PFSK-1 (cell line): ENCODE measurements at regions not wholly inside any gene's neighbourhood (a gene's known extent, or its start where the extent isn't known, plus 50 kb on each side); places are given as distances from the start of the nearest gene placed in this dataset.
A peak's percentile ranks its signal among the peaks of the same experiment; 100 is the strongest.

ENCODE experiments used
- FOXP2 ChIP-seq: optimal IDR thresholded peaks from 2 replicates; pipeline ENCODE3; 2011; ENCODE audit warnings: borderline replicate concordance, control low read depth, inconsistent platforms; ENCODE audit not compliant: insufficient read depth; ENCODE audit errors: extremely low read length, extremely low read depth
- POLR2AphosphoS5 ChIP-seq: IDR thresholded peaks from 2 replicates; pipeline ENCODE4 v1.6.1; 2012; ENCODE audit warnings: low read depth, mild to moderate bottlenecking, control low read depth, low read length, moderate library complexity
- SIN3A ChIP-seq: IDR thresholded peaks from 2 replicates; pipeline ENCODE4 v1.6.1; 2012; ENCODE audit warnings: mild to moderate bottlenecking, low read length, moderate library complexity, borderline replicate concordance; ENCODE audit not compliant: insufficient read depth
- TAF1 ChIP-seq: IDR thresholded peaks from 2 replicates; pipeline ENCODE4 v1.6.1; 2012; ENCODE audit warnings: low read length, control low read depth, borderline replicate concordance; ENCODE audit not compliant: insufficient read depth
- TF ChIP-seq, protein P1 (sequence below), 2 experiments: IDR thresholded peaks; 2 replicates each; pipeline versions ENCODE4 v1.6.1 to v1.8.0; 2011 to 2012; ENCODE audit warnings: low read depth in 2 of 2, low read length in 2 of 2, control low read depth in 1 of 2, inconsistent platforms in 1 of 2, mild to moderate bottlenecking in 1 of 2, moderate library complexity in 1 of 2; ENCODE audit not compliant: insufficient read depth in 1 of 2

DNA sequence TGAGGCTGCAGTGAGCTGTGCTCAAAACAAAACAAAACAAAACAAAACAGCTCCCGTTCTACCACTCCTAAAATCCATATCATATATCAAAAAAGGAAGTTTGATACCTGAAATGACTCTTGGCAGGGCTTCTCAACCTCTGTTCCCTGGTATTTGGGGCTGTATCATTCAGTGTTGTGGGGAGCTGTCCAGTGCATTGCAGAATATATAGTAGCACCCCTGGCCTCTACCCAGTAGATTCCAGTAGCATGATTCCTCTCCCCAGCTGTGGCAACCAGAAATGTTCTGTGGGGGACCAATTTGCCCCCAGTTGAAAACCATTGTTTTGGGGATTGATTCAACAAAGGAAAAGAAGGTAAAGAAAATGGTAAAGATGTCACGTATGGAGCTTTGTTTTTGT, 238.9 kb downstream of the PRL start:
- TF ChIP-seq, protein P1, sequence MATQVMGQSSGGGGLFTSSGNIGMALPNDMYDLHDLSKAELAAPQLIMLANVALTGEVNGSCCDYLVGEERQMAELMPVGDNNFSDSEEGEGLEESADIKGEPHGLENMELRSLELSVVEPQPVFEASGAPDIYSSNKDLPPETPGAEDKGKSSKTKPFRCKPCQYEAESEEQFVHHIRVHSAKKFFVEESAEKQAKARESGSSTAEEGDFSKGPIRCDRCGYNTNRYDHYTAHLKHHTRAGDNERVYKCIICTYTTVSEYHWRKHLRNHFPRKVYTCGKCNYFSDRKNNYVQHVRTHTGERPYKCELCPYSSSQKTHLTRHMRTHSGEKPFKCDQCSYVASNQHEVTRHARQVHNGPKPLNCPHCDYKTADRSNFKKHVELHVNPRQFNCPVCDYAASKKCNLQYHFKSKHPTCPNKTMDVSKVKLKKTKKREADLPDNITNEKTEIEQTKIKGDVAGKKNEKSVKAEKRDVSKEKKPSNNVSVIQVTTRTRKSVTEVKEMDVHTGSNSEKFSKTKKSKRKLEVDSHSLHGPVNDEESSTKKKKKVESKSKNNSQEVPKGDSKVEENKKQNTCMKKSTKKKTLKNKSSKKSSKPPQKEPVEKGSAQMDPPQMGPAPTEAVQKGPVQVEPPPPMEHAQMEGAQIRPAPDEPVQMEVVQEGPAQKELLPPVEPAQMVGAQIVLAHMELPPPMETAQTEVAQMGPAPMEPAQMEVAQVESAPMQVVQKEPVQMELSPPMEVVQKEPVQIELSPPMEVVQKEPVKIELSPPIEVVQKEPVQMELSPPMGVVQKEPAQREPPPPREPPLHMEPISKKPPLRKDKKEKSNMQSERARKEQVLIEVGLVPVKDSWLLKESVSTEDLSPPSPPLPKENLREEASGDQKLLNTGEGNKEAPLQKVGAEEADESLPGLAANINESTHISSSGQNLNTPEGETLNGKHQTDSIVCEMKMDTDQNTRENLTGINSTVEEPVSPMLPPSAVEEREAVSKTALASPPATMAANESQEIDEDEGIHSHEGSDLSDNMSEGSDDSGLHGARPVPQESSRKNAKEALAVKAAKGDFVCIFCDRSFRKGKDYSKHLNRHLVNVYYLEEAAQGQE (IDR thresholded peaks at IDR 0.05; ENCODE audit: insufficient read depth in 1 of 2, low read depth in 2 of 2, low read length in 2 of 2) = 0 out of 4 replicates have a peak, but pooled peaks of 1 of the 2 experiments have one; percentile 24
- TF ChIP-seq POLR2AphosphoS5 = no peak
- no peak for TF ChIP-seq FOXP2
- no peak for TF ChIP-seq TAF1

DNA sequence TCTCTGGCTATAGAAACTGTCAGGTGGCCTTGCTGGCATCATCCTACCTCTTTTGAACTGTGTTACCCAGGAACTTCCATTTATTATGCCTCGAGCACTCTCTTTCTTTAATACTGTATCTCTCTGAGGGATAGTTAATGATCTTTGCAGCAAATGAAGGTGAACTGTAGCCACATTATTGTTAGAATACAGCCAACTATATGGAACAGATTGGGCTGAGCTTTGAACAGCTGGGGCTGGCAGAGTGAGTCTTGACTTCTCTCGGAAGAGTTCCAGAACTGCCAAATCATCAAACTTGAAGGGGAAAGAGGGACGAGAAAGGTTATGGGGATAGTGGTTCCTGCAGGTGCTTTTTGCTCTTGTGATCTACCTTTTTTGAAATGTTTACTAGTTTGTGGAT, 237.7 kb downstream of the PRL start:
- TF ChIP-seq FOXP2 = no peak
- TF ChIP-seq TAF1 = no peak
- no peak for TF ChIP-seq SIN3A
- TF ChIP-seq, protein P1 (IDR thresholded peaks at IDR 0.05; ENCODE audit: insufficient read depth in 1 of 2, low read depth in 2 of 2, low read length in 2 of 2) = no peak

DNA sequence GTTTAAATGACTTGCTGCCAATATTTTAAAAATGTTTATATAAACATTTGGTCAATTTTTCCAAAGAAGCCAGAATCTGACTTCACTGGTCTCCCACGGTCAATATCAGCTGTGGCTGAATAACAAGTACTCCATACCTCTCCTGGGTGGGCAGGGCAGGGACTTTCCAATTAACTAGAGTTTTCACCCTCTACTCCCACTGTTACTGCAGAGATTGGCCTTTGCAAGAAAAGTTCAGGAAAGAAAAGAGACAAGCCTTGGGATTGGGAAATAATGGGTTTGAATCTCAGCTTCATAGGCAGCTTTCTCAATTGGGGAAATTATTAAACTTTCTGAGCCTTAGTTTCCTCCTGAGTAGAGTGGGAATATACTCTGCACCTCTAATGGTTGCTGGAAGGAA, 236.9 kb downstream of the PRL start:
- TF ChIP-seq POLR2AphosphoS5 (no peak), TAF1 (no peak), SIN3A (no peak), FOXP2 (no peak)
- TF ChIP-seq, protein P1 (IDR thresholded peaks at IDR 0.05; ENCODE audit: insufficient read depth in 1 of 2, low read depth in 2 of 2, low read length in 2 of 2) = no peak

DNA sequence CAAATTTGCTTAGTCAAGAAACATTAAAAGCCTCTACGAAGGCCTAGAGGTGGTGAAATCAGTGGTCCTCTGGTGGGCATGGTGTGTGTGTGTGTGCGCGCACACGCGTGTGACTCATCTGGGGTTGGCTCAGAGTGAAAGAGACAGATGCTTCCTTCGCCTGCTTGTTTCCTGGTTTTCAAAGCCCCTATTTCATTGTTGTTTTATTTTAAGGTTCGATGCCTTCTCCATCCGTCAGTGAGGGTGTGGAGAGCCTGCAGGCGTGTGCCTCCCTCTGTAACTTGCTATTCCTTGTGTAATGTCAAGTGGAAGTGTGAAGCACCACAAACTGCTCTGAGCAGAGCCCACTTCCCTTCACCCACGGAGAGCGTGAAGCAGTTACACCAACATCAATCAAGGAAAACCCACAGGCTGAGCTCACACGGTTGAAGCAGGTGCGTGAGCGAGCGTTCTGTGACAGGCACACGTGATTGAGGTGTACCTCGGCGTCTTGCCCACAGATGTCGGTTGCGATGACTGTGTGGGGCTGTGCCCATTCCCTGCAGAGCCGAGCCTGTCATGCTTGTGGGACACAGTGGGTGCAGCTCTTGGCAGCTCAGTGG, 233.9 kb downstream of the PRL start:
- TF ChIP-seq FOXP2 (no peak), TAF1 (no peak), SIN3A (no peak), POLR2AphosphoS5 (no peak)
- TF ChIP-seq, protein P1 (IDR thresholded peaks at IDR 0.05; ENCODE audit: insufficient read depth in 1 of 2, low read depth in 2 of 2, low read length in 2 of 2) = no peak

DNA sequence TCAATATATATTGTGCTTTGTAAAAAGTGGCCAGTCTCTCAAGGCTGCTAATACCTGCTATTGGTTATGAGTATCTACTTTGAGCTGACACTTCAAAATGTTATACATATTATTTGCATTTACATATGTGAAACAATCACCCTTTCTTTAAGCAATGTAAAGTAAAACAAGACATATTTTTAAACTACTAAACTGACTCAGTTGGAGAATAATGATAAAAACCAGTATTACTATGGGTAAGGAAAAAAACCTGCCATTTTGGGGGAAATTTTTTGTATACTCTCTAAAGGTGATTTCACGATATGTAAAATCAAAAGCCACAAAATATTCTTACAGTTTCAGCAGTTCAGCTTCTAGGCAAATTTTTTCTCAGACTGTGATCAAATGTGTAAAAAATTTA, 232.3 kb downstream of the PRL start:
- TF ChIP-seq SIN3A (no peak), POLR2AphosphoS5 (no peak), TAF1 (no peak), FOXP2 (no peak)
- TF ChIP-seq, protein P1 (IDR thresholded peaks at IDR 0.05; ENCODE audit: insufficient read depth in 1 of 2, low read depth in 2 of 2, low read length in 2 of 2) = no peak
